ENCODE measurements at regions not wholly inside any gene's neighbourhood (a gene's known extent, or its start where the extent isn't known, plus 50 kb on each side); places are given as distances from the start of the nearest gene placed in this dataset.

DNA sequence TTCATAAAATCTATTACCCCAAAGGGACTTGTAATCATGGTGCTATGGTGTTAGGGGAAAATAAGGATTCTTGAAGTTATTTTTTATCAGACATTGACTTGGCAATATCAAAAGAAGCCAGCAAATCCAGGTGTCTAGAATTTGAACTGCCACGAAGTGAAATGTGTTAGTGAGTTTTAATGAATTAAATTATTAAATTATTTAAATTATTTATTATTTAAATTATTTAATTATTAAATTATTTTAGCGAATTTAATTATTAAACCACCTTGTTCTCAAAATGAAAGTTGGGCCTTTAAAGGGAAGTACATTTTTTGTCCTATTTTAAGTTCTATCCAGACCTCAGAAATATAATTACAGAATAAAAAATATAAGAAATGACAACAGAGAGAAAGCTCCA, 332.6 kb upstream of the SMC2 start:
- Histone ChIP-seq H3K79me2 (replicated peaks; ENCODE audit: insufficient read depth) (no peaks in the 10 kb centered on the region), H4K20me1 (replicated peaks; ENCODE audit: insufficient read depth) (no peaks in the 10 kb centered on the region), H3K27ac (ENCODE audit: low read depth) (no peak overlapping the region), H3F3A (replicated peaks; ENCODE audit: low read depth) (no peaks in the 10 kb centered on the region), H3K27me3 (ENCODE audit: insufficient read depth) (no peaks in the 10 kb centered on the region), H3K4me3 (no peak overlapping the region), H3K4me2 (no peak overlapping the region), H3K4me1 (ENCODE audit: insufficient read depth) (no peaks in the 10 kb centered on the region), H3K36me3 (ENCODE audit: insufficient read depth) (peaks cover 14% of the 10 kb centered on the region), H3K9me2 (ENCODE audit: insufficient read depth) (no peaks in the 10 kb centered on the region), H2AFZ (no peak overlapping the region)
- Mint-ChIP-seq H3K4me3 (no peak overlapping the region), H3K4me1 (no peaks in the 10 kb centered on the region), H3K9me3 (peaks cover 88% of the 10 kb centered on the region), H3K36me3 (ENCODE audit: low read depth) (peaks cover 32% of the 10 kb centered on the region), H3K27me3 (ENCODE audit: insufficient read depth, low read depth, poor library complexity) (peaks cover 1% of the 10 kb centered on the region), H3K27ac (no peak overlapping the region)
- DNase-seq (ENCODE audit: low spot score) (no peak), ATAC-seq (no peak)
- TF ChIP-seq EZH2 (IDR thresholded peaks at IDR 0.05; ENCODE audit: low read depth, unreplicated experiment) (no peak), JUNB (IDR thresholded peaks at IDR 0.05; ENCODE audit: unreplicated experiment) (no peak), CREB1 (CRISPR knock-in tag; IDR thresholded peaks at IDR 0.05; ENCODE audit: low read depth) (no peak), EZH2phosphoT487 (IDR thresholded peaks at IDR 0.05; ENCODE audit: unreplicated experiment) (no peak), ZNF114 (CRISPR knock-in tag; IDR thresholded peaks at IDR 0.05) (no peak), POLR2AphosphoS5 (IDR thresholded peaks at IDR 0.05; ENCODE audit: low read depth) (no peak), STAT1 (IDR thresholded peaks at IDR 0.05; ENCODE audit: unreplicated experiment) (no peak), ZNF331 (CRISPR knock-in tag; IDR thresholded peaks at IDR 0.05; ENCODE audit: low read depth) (no peak), NANOG (IDR thresholded peaks at IDR 0.05; ENCODE audit: borderline replicate concordance) (no peak)
- TF ChIP-seq, protein P1, sequence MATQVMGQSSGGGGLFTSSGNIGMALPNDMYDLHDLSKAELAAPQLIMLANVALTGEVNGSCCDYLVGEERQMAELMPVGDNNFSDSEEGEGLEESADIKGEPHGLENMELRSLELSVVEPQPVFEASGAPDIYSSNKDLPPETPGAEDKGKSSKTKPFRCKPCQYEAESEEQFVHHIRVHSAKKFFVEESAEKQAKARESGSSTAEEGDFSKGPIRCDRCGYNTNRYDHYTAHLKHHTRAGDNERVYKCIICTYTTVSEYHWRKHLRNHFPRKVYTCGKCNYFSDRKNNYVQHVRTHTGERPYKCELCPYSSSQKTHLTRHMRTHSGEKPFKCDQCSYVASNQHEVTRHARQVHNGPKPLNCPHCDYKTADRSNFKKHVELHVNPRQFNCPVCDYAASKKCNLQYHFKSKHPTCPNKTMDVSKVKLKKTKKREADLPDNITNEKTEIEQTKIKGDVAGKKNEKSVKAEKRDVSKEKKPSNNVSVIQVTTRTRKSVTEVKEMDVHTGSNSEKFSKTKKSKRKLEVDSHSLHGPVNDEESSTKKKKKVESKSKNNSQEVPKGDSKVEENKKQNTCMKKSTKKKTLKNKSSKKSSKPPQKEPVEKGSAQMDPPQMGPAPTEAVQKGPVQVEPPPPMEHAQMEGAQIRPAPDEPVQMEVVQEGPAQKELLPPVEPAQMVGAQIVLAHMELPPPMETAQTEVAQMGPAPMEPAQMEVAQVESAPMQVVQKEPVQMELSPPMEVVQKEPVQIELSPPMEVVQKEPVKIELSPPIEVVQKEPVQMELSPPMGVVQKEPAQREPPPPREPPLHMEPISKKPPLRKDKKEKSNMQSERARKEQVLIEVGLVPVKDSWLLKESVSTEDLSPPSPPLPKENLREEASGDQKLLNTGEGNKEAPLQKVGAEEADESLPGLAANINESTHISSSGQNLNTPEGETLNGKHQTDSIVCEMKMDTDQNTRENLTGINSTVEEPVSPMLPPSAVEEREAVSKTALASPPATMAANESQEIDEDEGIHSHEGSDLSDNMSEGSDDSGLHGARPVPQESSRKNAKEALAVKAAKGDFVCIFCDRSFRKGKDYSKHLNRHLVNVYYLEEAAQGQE (IDR thresholded peaks at IDR 0.05; ENCODE audit: unreplicated experiment), result no peak
- TF ChIP-seq, protein P2, sequence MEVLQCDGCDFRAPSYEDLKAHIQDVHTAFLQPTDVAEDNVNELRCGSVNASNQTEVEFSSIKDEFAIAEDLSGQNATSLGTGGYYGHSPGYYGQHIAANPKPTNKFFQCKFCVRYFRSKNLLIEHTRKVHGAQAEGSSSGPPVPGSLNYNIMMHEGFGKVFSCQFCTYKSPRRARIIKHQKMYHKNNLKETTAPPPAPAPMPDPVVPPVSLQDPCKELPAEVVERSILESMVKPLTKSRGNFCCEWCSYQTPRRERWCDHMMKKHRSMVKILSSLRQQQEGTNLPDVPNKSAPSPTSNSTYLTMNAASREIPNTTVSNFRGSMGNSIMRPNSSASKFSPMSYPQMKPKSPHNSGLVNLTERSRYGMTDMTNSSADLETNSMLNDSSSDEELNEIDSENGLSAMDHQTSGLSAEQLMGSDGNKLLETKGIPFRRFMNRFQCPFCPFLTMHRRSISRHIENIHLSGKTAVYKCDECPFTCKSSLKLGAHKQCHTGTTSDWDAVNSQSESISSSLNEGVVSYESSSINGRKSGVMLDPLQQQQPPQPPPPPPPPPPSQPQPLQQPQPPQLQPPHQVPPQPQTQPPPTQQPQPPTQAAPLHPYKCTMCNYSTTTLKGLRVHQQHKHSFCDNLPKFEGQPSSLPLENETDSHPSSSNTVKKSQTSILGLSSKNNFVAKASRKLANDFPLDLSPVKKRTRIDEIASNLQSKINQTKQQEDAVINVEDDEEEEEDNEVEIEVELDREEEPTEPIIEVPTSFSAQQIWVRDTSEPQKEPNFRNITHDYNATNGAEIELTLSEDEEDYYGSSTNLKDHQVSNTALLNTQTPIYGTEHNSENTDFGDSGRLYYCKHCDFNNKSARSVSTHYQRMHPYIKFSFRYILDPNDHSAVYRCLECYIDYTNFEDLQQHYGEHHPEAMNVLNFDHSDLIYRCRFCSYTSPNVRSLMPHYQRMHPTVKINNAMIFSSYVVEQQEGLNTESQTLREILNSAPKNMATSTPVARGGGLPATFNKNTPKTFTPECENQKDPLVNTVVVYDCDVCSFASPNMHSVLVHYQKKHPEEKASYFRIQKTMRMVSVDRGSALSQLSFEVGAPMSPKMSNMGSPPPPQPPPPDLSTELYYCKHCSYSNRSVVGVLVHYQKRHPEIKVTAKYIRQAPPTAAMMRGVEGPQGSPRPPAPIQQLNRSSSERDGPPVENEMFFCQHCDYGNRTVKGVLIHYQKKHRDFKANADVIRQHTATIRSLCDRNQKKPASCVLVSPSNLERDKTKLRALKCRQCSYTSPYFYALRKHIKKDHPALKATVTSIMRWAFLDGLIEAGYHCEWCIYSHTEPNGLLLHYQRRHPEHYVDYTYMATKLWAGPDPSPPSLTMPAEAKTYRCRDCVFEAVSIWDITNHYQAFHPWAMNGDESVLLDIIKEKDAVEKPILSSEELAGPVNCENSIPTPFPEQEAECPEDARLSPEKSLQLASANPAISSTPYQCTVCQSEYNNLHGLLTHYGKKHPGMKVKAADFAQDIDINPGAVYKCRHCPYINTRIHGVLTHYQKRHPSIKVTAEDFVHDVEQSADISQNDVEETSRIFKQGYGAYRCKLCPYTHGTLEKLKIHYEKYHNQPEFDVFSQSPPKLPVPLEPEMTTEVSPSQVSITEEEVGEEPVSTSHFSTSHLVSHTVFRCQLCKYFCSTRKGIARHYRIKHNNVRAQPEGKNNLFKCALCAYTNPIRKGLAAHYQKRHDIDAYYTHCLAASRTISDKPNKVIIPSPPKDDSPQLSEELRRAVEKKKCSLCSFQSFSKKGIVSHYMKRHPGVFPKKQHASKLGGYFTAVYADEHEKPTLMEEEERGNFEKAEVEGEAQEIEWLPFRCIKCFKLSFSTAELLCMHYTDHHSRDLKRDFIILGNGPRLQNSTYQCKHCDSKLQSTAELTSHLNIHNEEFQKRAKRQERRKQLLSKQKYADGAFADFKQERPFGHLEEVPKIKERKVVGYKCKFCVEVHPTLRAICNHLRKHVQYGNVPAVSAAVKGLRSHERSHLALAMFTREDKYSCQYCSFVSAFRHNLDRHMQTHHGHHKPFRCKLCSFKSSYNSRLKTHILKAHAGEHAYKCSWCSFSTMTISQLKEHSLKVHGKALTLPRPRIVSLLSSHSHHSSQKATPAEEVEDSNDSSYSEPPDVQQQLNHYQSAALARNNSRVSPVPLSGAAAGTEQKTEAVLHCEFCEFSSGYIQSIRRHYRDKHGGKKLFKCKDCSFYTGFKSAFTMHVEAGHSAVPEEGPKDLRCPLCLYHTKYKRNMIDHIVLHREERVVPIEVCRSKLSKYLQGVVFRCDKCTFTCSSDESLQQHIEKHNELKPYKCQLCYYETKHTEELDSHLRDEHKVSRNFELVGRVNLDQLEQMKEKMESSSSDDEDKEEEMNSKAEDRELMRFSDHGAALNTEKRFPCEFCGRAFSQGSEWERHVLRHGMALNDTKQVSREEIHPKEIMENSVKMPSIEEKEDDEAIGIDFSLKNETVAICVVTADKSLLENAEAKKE (CRISPR knock-in tag; IDR thresholded peaks at IDR 0.05), result no peak
- TF ChIP-seq, protein P3, sequence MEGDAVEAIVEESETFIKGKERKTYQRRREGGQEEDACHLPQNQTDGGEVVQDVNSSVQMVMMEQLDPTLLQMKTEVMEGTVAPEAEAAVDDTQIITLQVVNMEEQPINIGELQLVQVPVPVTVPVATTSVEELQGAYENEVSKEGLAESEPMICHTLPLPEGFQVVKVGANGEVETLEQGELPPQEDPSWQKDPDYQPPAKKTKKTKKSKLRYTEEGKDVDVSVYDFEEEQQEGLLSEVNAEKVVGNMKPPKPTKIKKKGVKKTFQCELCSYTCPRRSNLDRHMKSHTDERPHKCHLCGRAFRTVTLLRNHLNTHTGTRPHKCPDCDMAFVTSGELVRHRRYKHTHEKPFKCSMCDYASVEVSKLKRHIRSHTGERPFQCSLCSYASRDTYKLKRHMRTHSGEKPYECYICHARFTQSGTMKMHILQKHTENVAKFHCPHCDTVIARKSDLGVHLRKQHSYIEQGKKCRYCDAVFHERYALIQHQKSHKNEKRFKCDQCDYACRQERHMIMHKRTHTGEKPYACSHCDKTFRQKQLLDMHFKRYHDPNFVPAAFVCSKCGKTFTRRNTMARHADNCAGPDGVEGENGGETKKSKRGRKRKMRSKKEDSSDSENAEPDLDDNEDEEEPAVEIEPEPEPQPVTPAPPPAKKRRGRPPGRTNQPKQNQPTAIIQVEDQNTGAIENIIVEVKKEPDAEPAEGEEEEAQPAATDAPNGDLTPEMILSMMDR (conservative IDR thresholded peaks at IDR 0.05; ENCODE audit: low read depth in 2 of 2), result no peak
- TF ChIP-seq, protein P4, sequence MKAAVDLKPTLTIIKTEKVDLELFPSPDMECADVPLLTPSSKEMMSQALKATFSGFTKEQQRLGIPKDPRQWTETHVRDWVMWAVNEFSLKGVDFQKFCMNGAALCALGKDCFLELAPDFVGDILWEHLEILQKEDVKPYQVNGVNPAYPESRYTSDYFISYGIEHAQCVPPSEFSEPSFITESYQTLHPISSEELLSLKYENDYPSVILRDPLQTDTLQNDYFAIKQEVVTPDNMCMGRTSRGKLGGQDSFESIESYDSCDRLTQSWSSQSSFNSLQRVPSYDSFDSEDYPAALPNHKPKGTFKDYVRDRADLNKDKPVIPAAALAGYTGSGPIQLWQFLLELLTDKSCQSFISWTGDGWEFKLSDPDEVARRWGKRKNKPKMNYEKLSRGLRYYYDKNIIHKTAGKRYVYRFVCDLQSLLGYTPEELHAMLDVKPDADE (IDR thresholded peaks at IDR 0.05), result no peak
